ENCODE measurements at regions not wholly inside any gene's neighbourhood (a gene's known extent, or its start where the extent isn't known, plus 50 kb on each side); places are given as distances from the start of the nearest gene placed in this dataset.

- no peaks in the 10 kb centered on the region for H3K36me3 ChIP-seq (ENCODE audit: insufficient read depth, low read length)
- H3F3A ChIP-seq (ENCODE audit: low read depth), result no peaks in the 10 kb centered on the region
- peaks cover 7% of the 10 kb centered on the region for H3K4me1 ChIP-seq (ENCODE audit: insufficient read depth, low read length, poor library complexity, severe bottlenecking)
- H3K27me3 ChIP-seq (ENCODE audit: insufficient read depth, low read length, poor library complexity, severe bottlenecking), result no peaks in the 10 kb centered on the region
- H3K79me2 ChIP-seq (ENCODE audit: insufficient read depth, low read length), result no peaks in the 10 kb centered on the region
- H3K9me3 ChIP-seq (ENCODE audit: insufficient read depth, low read depth, low read length), result no peaks in the 10 kb centered on the region
- no peak overlapping the region for H3K4me2 ChIP-seq (ENCODE audit: low read depth, low read length, poor library complexity, severe bottlenecking)
- no peaks in the 10 kb centered on the region for H4K20me1 ChIP-seq (ENCODE audit: insufficient read depth, low read length, poor library complexity, severe bottlenecking)
- TF ChIP-seq EZH2phosphoT487 (IDR thresholded peaks at IDR 0.05; ENCODE audit: borderline replicate concordance) (no peak), CTCF (conservative IDR thresholded peaks at IDR 0.05; ENCODE audit: low read length) (no peak)
- no peak overlapping the region for H3K4me3 ChIP-seq (ENCODE audit: low read length, poor library complexity, severe bottlenecking)
- H3K9me2 ChIP-seq (replicated peaks; ENCODE audit: low read depth, low read length), result no peaks in the 10 kb centered on the region
- no peak overlapping the region for H2AFZ ChIP-seq (ENCODE audit: low read length)
- no peak overlapping the region for H3K9ac ChIP-seq (ENCODE audit: low read depth, low read length, poor library complexity, severe bottlenecking)
Observed at GRCh38 chr11:8830641-8831040, 80.3 kb upstream of the AKIP1 start.

- Histone ChIP-seq H3K4me3 (ENCODE audit: low read length, poor library complexity, severe bottlenecking) (no peak overlapping the region), H3K4me2 (ENCODE audit: low read depth, low read length, poor library complexity, severe bottlenecking) (no peak overlapping the region), H2AFZ (ENCODE audit: low read length) (no peak overlapping the region), H4K20me1 (ENCODE audit: insufficient read depth, low read length, poor library complexity, severe bottlenecking) (no peaks in the 10 kb centered on the region), H3F3A (ENCODE audit: low read depth) (no peaks in the 10 kb centered on the region), H3K9me2 (replicated peaks; ENCODE audit: low read depth, low read length) (no peaks in the 10 kb centered on the region), H3K9ac (ENCODE audit: low read depth, low read length, poor library complexity, severe bottlenecking) (no peak overlapping the region), H3K9me3 (ENCODE audit: insufficient read depth, low read depth, low read length) (no peaks in the 10 kb centered on the region), H3K27me3 (ENCODE audit: insufficient read depth, low read length, poor library complexity, severe bottlenecking) (no peaks in the 10 kb centered on the region), H3K36me3 (ENCODE audit: insufficient read depth, low read length) (no peaks in the 10 kb centered on the region), H3K4me1 (ENCODE audit: insufficient read depth, low read length, poor library complexity, severe bottlenecking) (peaks cover 7% of the 10 kb centered on the region), H3K79me2 (ENCODE audit: insufficient read depth, low read length) (no peaks in the 10 kb centered on the region)
- TF ChIP-seq CTCF (conservative IDR thresholded peaks at IDR 0.05; ENCODE audit: low read length) (no peak), EZH2phosphoT487 (IDR thresholded peaks at IDR 0.05; ENCODE audit: borderline replicate concordance) (no peak)
Observed at GRCh38 chr11:8831861-8832260, 79.1 kb upstream of the AKIP1 start.

- no peaks in the 10 kb centered on the region for H4K20me1 ChIP-seq (ENCODE audit: insufficient read depth, low read length, poor library complexity, severe bottlenecking)
- no peaks in the 10 kb centered on the region for H3F3A ChIP-seq (ENCODE audit: low read depth)
- TF ChIP-seq EZH2phosphoT487 (IDR thresholded peaks at IDR 0.05; ENCODE audit: borderline replicate concordance), result no peak
- no peak for TF ChIP-seq CTCF (conservative IDR thresholded peaks at IDR 0.05; ENCODE audit: low read length)
- H3K4me1 ChIP-seq (ENCODE audit: insufficient read depth, low read length, poor library complexity, severe bottlenecking), result peaks cover 7% of the 10 kb centered on the region
- H2AFZ ChIP-seq (ENCODE audit: low read length), result peak overlapping the region; percentile 72
- H3K4me3 ChIP-seq (ENCODE audit: low read length, poor library complexity, severe bottlenecking), result no peak overlapping the region
- no peaks in the 10 kb centered on the region for H3K36me3 ChIP-seq (ENCODE audit: insufficient read depth, low read length)
- H3K79me2 ChIP-seq (ENCODE audit: insufficient read depth, low read length), result no peaks in the 10 kb centered on the region
- H3K9me2 ChIP-seq (replicated peaks; ENCODE audit: low read depth, low read length), result no peaks in the 10 kb centered on the region
- peak overlapping the region; percentile 28 for H3K9ac ChIP-seq (ENCODE audit: low read depth, low read length, poor library complexity, severe bottlenecking)
- H3K27me3 ChIP-seq (ENCODE audit: insufficient read depth, low read length, poor library complexity, severe bottlenecking), result no peaks in the 10 kb centered on the region
- no peaks in the 10 kb centered on the region for H3K9me3 ChIP-seq (ENCODE audit: insufficient read depth, low read depth, low read length)
- no peak overlapping the region for H3K4me2 ChIP-seq (ENCODE audit: low read depth, low read length, poor library complexity, severe bottlenecking)
Observed at GRCh38 chr11:8832571-8833260, 78.3 kb upstream of the AKIP1 start.
